SK-N-SH treated with all-trans-retinoic acid at 6 μM for 48 hours (cell line): ENCODE measurements at regions not wholly inside any gene's neighbourhood (a gene's known extent, or its start where the extent isn't known, plus 50 kb on each side); places are given as distances from the start of the nearest gene placed in this dataset.
"Not testable (repeated sequence)": the region's sequence is repeated elsewhere in the genome, so short reads cannot be mapped to it uniquely, and the experiment has no call there.

ENCODE experiments used
- CREB5 ChIP-seq: fragments of 250-450 bp; sonication (Bioruptor Pico); IDR thresholded peaks from 2 replicates; pipeline ENCODE4 v1.5.1; 2020; ENCODE audit warnings: low read depth, mild to moderate bottlenecking, moderate library complexity
- CSRNP3 ChIP-seq: fragments of 250-450 bp; sonication (Bioruptor Pico); IDR thresholded peaks from 2 replicates; pipeline ENCODE4 v1.5.1; 2021; ENCODE audit warnings: mild to moderate bottlenecking, moderate library complexity
- ESRRG ChIP-seq: fragments of 250-450 bp; sonication (Bioruptor Pico); IDR thresholded peaks from 2 replicates; pipeline ENCODE4 v1.6.1; 2021; ENCODE audit warnings: mild to moderate bottlenecking
- ISL1 ChIP-seq: fragments of 250-450 bp; sonication (Bioruptor Pico); IDR thresholded peaks from 2 replicates; pipeline ENCODE4 v2.1.2; 2022; ENCODE audit warnings: mild to moderate bottlenecking, moderate library complexity
- OSR1 ChIP-seq: fragments of 250-450 bp; sonication (Bioruptor Pico); IDR thresholded peaks from 2 replicates; pipeline ENCODE4 v1.8.0; 2022; ENCODE audit warnings: moderate library complexity, mild to moderate bottlenecking, inconsistent platforms
- PATZ1 ChIP-seq: fragments of 250-450 bp; sonication (Bioruptor Pico); IDR thresholded peaks from 2 replicates; pipeline ENCODE4 v1.8.0; 2020; ENCODE audit warnings: mild to moderate bottlenecking, moderate library complexity, borderline replicate concordance
- TOX ChIP-seq: fragments of 250-450 bp; sonication (Bioruptor Pico); IDR thresholded peaks from 2 replicates; pipeline ENCODE4 v1.8.0; 2021; ENCODE audit warnings: mild to moderate bottlenecking, moderate library complexity, borderline replicate concordance
- TSHZ2 ChIP-seq: fragments of 250-450 bp; sonication (Bioruptor Pico); IDR thresholded peaks from 2 replicates; pipeline ENCODE4 v1.5.0; 2020; ENCODE audit warnings: mild to moderate bottlenecking, moderate library complexity
- ZC3H10 ChIP-seq: fragments of 250-450 bp; sonication (Bioruptor Pico); IDR thresholded peaks from 2 replicates; pipeline ENCODE4 v1.5.1; 2021; ENCODE audit warnings: mild to moderate bottlenecking, moderate library complexity
- ZFP3 ChIP-seq: fragments of 250-450 bp; sonication (Bioruptor Pico); IDR thresholded peaks from 2 replicates; pipeline ENCODE4 v1.5.0; 2020; ENCODE audit warnings: mild to moderate bottlenecking, moderate library complexity
- ZFP30 ChIP-seq: fragments of 450-650 bp; formaldehyde crosslinking; IDR thresholded peaks from 2 replicates; pipeline ENCODE4 v1.5.0; 2022; ENCODE audit warnings: mild to moderate bottlenecking, moderate library complexity
- ZNF565 ChIP-seq: fragments of 450-650 bp; formaldehyde crosslinking; conservative IDR thresholded peaks from 2 replicates; pipeline ENCODE4 v1.5.0; 2020; ENCODE audit warnings: low read depth, mild to moderate bottlenecking, moderate library complexity

GRCh38 chrX:79456593-79456992 is 89.5 kb upstream of the ITM2A start:
- TF ChIP-seq ZFP30; ESRRG; CREB5 (CRISPR knock-in tag); ZNF565; PATZ1 (CRISPR knock-in tag); TOX (CRISPR knock-in tag); TSHZ2 (CRISPR knock-in tag); ZFP3 (CRISPR knock-in tag); ISL1 (CRISPR knock-in tag); CSRNP3 (CRISPR knock-in tag); OSR1 (CRISPR knock-in tag); ZC3H10: not testable (repeated sequence)
